ENCODE measurements at regions not wholly inside any gene's neighbourhood (a gene's known extent, or its start where the extent isn't known, plus 50 kb on each side); places are given as distances from the start of the nearest gene placed in this dataset.
"Not testable (repeated sequence)": the region's sequence is repeated elsewhere in the genome, so short reads cannot be mapped to it uniquely, and the experiment has no call there.

DNA sequence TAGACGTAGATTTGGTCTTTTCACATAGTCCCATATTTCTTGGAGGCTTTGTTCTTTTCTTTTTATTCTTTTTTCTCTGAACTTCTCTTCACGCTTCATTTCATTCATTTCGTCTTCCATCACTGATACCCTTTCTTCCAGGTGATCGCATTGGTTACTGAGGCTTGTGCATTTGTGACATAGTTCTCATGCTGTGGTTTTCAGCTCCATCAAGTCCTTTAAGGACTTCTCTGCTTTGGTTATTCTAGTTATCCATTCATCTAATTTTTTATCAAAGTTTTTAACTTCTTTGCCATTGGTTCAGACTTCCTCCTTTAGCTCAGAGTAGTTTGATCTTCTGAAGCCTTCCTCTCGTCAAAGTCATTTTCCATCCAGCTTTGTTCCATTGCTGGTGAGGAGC, 125.8 kb downstream of the PRL start:
- not testable (repeated sequence) for H3K36me3 ChIP-seq (ENCODE audit: control insufficient read depth in 2 of 2, insufficient read depth in 2 of 2, low read length in 2 of 2); H3K27me3 ChIP-seq (ENCODE audit: control insufficient read depth in 1 of 2, insufficient read depth in 2 of 2, low read length in 2 of 2); H3K4me1 ChIP-seq (ENCODE audit: control insufficient read depth, insufficient read depth, low read length); H3K9ac ChIP-seq (ENCODE audit: low read length in 2 of 2); H3K4me3 ChIP-seq (ENCODE audit: low read length in 2 of 2); H3K27ac ChIP-seq (ENCODE audit: low read length)
- peaks cover 9 to 10% of the 10 kb centered on the region in 2 donors for H3K9me3 ChIP-seq (ENCODE audit: control insufficient read depth in 2 of 2, low read length in 2 of 2)

- not testable (repeated sequence) for H3K4me1 ChIP-seq (ENCODE audit: control insufficient read depth, insufficient read depth, low read length); H3K27ac ChIP-seq (ENCODE audit: low read length); H3K27me3 ChIP-seq (ENCODE audit: control insufficient read depth in 1 of 2, insufficient read depth in 2 of 2, low read length in 2 of 2); H3K9ac ChIP-seq (ENCODE audit: low read length in 2 of 2); H3K4me3 ChIP-seq (ENCODE audit: low read length in 2 of 2); H3K36me3 ChIP-seq (ENCODE audit: control insufficient read depth in 2 of 2, insufficient read depth in 2 of 2, low read length in 2 of 2)
- peaks cover 9 to 10% of the 10 kb centered on the region in 2 donors for H3K9me3 ChIP-seq (ENCODE audit: control insufficient read depth in 2 of 2, low read length in 2 of 2)
Measured at GRCh38 chr6:22171885-22172284, 125.0 kb downstream of the PRL start.

DNA sequence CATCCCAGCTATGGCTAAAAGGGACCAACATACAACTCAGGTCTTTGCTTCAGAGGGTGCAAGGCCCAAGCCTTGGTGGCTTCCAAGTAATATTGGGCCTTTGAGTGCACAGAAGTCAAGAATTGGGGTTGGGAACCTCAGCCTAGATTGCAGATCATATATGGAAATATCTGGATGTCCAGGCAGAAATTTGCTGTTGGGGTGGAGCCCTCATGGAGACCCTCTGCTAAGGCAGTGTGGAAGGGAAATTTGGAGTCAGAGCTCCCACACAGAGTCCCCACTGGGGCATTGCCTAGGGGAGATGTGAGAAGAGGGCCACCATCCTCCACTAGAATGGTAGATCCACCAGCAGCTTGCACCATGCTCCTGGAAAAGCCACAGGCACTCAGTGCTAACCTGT, 123.5 kb downstream of the PRL start:
- Histone ChIP-seq H3K4me3 (ENCODE audit: low read length in 2 of 2) (no peak overlapping the region), H3K36me3 (ENCODE audit: control insufficient read depth in 2 of 2, insufficient read depth in 2 of 2, low read length in 2 of 2) (no peaks in the 10 kb centered on the region), H3K27ac (ENCODE audit: low read length) (no peak overlapping the region), H3K9ac (ENCODE audit: low read length in 2 of 2) (no peak overlapping the region), H3K27me3 (ENCODE audit: control insufficient read depth in 1 of 2, insufficient read depth in 2 of 2, low read length in 2 of 2) (no peaks in the 10 kb centered on the region), H3K9me3 (ENCODE audit: control insufficient read depth in 2 of 2, low read length in 2 of 2) (peaks cover 9 to 10% of the 10 kb centered on the region in 2 donors), H3K4me1 (ENCODE audit: control insufficient read depth, insufficient read depth, low read length) (no peaks in the 10 kb centered on the region)

GRCh38 chr6:22180250-22180649, 116.6 kb downstream of the PRL start:
- not testable (repeated sequence) for H3K36me3 ChIP-seq (ENCODE audit: control insufficient read depth in 2 of 2, insufficient read depth in 2 of 2, low read length in 2 of 2); H3K9ac ChIP-seq (ENCODE audit: low read length in 2 of 2); H3K27me3 ChIP-seq (ENCODE audit: control insufficient read depth in 1 of 2, insufficient read depth in 2 of 2, low read length in 2 of 2); H3K27ac ChIP-seq (ENCODE audit: low read length); H3K9me3 ChIP-seq (ENCODE audit: control insufficient read depth in 2 of 2, low read length in 2 of 2); H3K4me1 ChIP-seq (ENCODE audit: control insufficient read depth, insufficient read depth, low read length); H3K4me3 ChIP-seq (ENCODE audit: low read length in 2 of 2)

DNA sequence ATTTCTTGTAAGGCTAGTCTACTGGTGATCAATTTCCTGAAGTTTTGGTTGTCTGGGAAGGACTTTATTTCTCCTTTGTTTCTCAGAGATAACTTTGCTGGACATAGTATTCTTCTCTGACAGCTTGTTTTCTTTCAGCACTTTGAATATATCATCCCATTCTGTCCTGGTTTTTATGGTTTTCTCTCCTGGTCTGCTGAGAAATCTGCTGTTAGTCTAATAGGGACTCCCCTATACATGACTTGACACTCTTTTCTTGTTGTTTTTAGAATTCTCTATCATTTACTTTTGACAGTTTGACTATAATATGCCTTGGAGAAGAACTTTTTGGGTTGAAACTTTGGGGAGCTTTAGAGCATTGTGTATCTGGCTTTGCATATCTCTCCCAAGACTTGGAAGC, 112.5 kb downstream of the PRL start:
- H3K9me3 ChIP-seq (ENCODE audit: control insufficient read depth in 2 of 2, low read length in 2 of 2), result peaks cover 3 to 8% of the 10 kb centered on the region in 2 donors
- H3K4me3 ChIP-seq (ENCODE audit: low read length in 2 of 2), result no peak overlapping the region
- no peaks in the 10 kb centered on the region for H3K4me1 ChIP-seq (ENCODE audit: control insufficient read depth, insufficient read depth, low read length)
- no peak overlapping the region for H3K27ac ChIP-seq (ENCODE audit: low read length)
- no peaks in the 10 kb centered on the region for H3K36me3 ChIP-seq (ENCODE audit: control insufficient read depth in 2 of 2, insufficient read depth in 2 of 2, low read length in 2 of 2)
- H3K27me3 ChIP-seq (ENCODE audit: control insufficient read depth in 1 of 2, insufficient read depth in 2 of 2, low read length in 2 of 2), result no peaks in the 10 kb centered on the region
- no peak overlapping the region for H3K9ac ChIP-seq (ENCODE audit: low read length in 2 of 2)

DNA sequence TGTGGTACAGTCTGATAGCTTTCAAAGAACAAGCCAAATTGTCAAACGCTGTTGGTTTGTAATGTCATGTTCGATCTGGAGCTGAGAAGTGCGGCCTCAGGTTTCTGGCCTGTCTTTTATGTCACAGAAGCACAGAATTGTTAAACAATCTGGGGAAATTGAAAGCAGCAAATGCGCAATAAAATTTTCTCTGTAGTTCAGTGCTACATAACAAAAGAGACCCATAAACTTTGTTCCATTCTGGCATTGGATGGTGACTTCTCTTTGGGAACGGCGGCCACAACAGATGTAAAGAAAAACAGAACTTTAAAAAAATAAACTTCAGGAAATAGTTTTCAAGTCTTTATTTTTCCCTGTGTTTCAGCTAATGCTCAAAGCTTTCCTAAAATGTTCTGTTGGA, 106.9 kb downstream of the PRL start:
- no peak overlapping the region for H3K9ac ChIP-seq (ENCODE audit: low read length in 2 of 2)
- peaks cover 0 to 4% of the 10 kb centered on the region in 2 donors for H3K9me3 ChIP-seq (ENCODE audit: control insufficient read depth in 2 of 2, low read length in 2 of 2)
- no peak overlapping the region for H3K4me3 ChIP-seq (ENCODE audit: low read length in 2 of 2)
- no peaks in the 10 kb centered on the region for H3K27me3 ChIP-seq (ENCODE audit: control insufficient read depth in 1 of 2, insufficient read depth in 2 of 2, low read length in 2 of 2)
- H3K36me3 ChIP-seq (ENCODE audit: control insufficient read depth in 2 of 2, insufficient read depth in 2 of 2, low read length in 2 of 2), result no peaks in the 10 kb centered on the region
- no peak overlapping the region for H3K27ac ChIP-seq (ENCODE audit: low read length)
- H3K4me1 ChIP-seq (ENCODE audit: control insufficient read depth, insufficient read depth, low read length), result no peaks in the 10 kb centered on the region

DNA sequence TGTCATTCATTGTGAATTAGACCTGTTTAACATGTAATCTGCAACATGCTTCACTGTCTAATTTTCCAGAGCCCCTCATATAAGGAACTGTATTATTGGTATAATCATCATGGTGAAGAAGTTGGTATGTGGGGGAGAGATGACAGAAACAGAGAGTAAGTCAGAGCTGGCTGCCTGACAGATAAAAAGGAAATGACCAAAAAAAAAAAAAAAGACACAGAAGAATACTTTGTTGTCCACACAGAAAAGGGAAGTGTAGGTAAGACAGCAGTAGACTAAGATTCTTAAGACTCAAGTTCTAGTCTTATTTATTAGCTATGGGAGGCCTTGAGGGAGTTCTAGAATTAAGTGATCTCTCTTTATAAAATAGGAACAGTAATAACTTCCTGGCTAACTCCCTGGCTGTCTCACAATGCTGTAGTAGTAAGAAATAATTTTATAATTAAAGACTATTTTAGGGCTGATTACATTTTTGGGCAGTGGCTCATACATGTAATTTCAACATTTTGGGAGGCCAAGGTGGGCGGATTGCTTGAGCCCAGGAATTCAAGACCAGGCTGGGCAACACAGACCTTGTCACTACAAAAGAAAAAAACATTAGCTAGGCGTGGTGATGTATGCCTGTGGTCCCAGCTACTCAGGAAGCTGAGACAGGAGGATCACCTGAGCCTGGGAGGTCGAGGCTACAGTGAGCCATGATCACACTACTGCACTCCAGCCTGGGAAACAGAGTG, 102.5 kb downstream of the PRL start:
- H3K4me3 ChIP-seq (ENCODE audit: low read length in 2 of 2), result no peak overlapping the region

DNA sequence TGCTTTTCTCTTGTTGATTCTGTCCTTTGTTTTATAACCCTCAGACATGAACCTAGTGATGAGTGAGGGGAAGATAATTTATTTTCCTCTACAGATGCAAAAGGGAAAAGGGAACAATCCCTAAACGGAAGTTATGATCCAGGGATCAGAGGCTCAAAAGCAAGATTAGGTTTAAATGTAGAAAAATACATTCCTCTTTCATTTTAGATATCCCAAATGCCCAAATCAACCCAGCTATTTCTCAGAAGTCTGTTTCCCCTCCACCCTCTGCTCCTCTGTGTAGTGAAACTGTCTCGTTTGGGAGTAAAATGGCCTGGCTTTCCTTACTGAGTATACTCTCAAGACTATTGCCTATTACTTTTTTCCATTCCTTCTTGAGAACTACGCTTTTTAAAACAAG, 97.1 kb downstream of the PRL start:
- Histone ChIP-seq H3K4me3 (ENCODE audit: low read length in 2 of 2) (no peak overlapping the region), H3K36me3 (ENCODE audit: control insufficient read depth in 2 of 2, insufficient read depth in 2 of 2, low read length in 2 of 2) (no peaks in the 10 kb centered on the region), H3K4me1 (ENCODE audit: control insufficient read depth, insufficient read depth, low read length) (no peaks in the 10 kb centered on the region), H3K9ac (ENCODE audit: low read length in 2 of 2) (no peak overlapping the region), H3K27me3 (ENCODE audit: control insufficient read depth in 1 of 2, insufficient read depth in 2 of 2, low read length in 2 of 2) (no peaks in the 10 kb centered on the region), H3K27ac (ENCODE audit: low read length) (no peak overlapping the region), H3K9me3 (ENCODE audit: control insufficient read depth in 2 of 2, low read length in 2 of 2) (no peaks in the 10 kb centered on the region)

More for the DNA sequence above, 102.5 kb downstream of the PRL start:
- H3K9me3 ChIP-seq (ENCODE audit: control insufficient read depth in 2 of 2, low read length in 2 of 2), result no peaks in the 10 kb centered on the region
- H3K4me1 ChIP-seq (ENCODE audit: control insufficient read depth, insufficient read depth, low read length), result no peaks in the 10 kb centered on the region
- H3K9ac ChIP-seq (ENCODE audit: low read length in 2 of 2), result no peak overlapping the region
- H3K36me3 ChIP-seq (ENCODE audit: control insufficient read depth in 2 of 2, insufficient read depth in 2 of 2, low read length in 2 of 2), result no peaks in the 10 kb centered on the region
- no peaks in the 10 kb centered on the region for H3K27me3 ChIP-seq (ENCODE audit: control insufficient read depth in 1 of 2, insufficient read depth in 2 of 2, low read length in 2 of 2)
- no peak overlapping the region for H3K27ac ChIP-seq (ENCODE audit: low read length)

DNA sequence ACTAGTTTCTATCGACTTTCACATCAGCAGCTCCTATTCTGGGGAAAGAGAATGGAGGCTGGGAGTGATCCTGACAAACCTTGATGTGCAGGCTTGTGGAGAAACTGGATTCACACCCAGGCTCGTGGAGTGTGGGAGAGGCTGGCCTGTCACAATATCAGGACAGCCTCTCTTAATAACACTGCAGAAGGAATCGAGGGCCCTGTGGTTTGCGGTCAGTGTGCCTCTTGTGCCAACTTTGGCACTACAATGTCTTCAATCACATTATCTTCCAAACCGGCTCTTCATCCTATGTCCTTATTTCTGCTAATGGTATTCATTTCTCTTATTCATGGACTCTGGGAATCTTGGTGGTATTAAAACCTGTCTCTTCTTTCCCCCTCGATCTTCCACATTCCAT, 92.7 kb downstream of the PRL start:
- H3K36me3 ChIP-seq (ENCODE audit: control insufficient read depth in 2 of 2, insufficient read depth in 2 of 2, low read length in 2 of 2), result no peaks in the 10 kb centered on the region
- H3K9me3 ChIP-seq (ENCODE audit: control insufficient read depth in 2 of 2, low read length in 2 of 2), result no peaks in the 10 kb centered on the region
- no peak overlapping the region for H3K9ac ChIP-seq (ENCODE audit: low read length in 2 of 2)
- no peak overlapping the region for H3K27ac ChIP-seq (ENCODE audit: low read length)
- H3K4me1 ChIP-seq (ENCODE audit: control insufficient read depth, insufficient read depth, low read length), result no peaks in the 10 kb centered on the region
- H3K4me3 ChIP-seq (ENCODE audit: low read length in 2 of 2), result no peak overlapping the region
- H3K27me3 ChIP-seq (ENCODE audit: control insufficient read depth in 1 of 2, insufficient read depth in 2 of 2, low read length in 2 of 2), result no peaks in the 10 kb centered on the region

DNA sequence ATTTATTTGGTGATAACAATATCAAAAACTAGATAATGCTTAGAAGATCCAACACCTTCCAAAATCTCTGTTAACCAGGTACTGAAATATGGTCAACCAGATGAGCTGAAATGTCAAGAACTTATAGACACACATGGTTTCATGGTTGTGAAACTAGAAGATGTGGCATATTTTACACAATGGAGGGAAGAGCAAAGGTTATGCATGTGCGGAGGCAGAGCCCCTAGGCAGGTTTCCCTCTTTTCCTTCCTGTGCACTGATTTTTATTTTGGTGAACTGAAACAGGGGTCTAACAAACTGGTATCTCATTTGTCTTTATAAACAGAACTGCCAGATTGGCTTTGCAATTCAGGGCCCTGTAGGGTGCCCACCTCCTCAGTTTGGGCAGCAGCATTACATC, 91.6 kb downstream of the PRL start:
- Histone ChIP-seq H3K27ac (ENCODE audit: low read length) (no peak overlapping the region), H3K9ac (ENCODE audit: low read length in 2 of 2) (no peak overlapping the region), H3K27me3 (ENCODE audit: control insufficient read depth in 1 of 2, insufficient read depth in 2 of 2, low read length in 2 of 2) (no peaks in the 10 kb centered on the region), H3K9me3 (ENCODE audit: control insufficient read depth in 2 of 2, low read length in 2 of 2) (no peaks in the 10 kb centered on the region), H3K4me1 (ENCODE audit: control insufficient read depth, insufficient read depth, low read length) (no peaks in the 10 kb centered on the region), H3K4me3 (ENCODE audit: low read length in 2 of 2) (no peak overlapping the region), H3K36me3 (ENCODE audit: control insufficient read depth in 2 of 2, insufficient read depth in 2 of 2, low read length in 2 of 2) (no peaks in the 10 kb centered on the region)

- Histone ChIP-seq H3K4me1 (ENCODE audit: control insufficient read depth, insufficient read depth, low read length) (no peaks in the 10 kb centered on the region), H3K4me3 (ENCODE audit: low read length in 2 of 2) (no peak overlapping the region), H3K9ac (ENCODE audit: low read length in 2 of 2) (no peak overlapping the region), H3K27me3 (ENCODE audit: control insufficient read depth in 1 of 2, insufficient read depth in 2 of 2, low read length in 2 of 2) (no peaks in the 10 kb centered on the region), H3K27ac (ENCODE audit: low read length) (no peak overlapping the region), H3K9me3 (ENCODE audit: control insufficient read depth in 2 of 2, low read length in 2 of 2) (no peaks in the 10 kb centered on the region), H3K36me3 (ENCODE audit: control insufficient read depth in 2 of 2, insufficient read depth in 2 of 2, low read length in 2 of 2) (no peaks in the 10 kb centered on the region)
Measured at GRCh38 chr6:22206106-22206505, 90.7 kb downstream of the PRL start.

Data from stomach smooth muscle (tissue), 2 donors.